Prostate gland (tissue), 2 donors: ENCODE measurements at regions not wholly inside any gene's neighbourhood (a gene's known extent, or its start where the extent isn't known, plus 50 kb on each side); places are given as distances from the start of the nearest gene placed in this dataset.

Source experiments
- CTCF ChIP-seq, 4 experiments: fragments of 200-600 bp in 2 of 4; fragments of 450-650 bp in 2 of 4; sonication (generic) in 2 of 4; IDR thresholded peaks; 1 replicate in 3 of 4; 2 replicates in 1 of 4; pipeline ENCODE4 v1.5.1; 2016 to 2019; ENCODE audit warnings: antibody characterized with exemption in 4 of 4, mild to moderate bottlenecking in 2 of 4, moderate library complexity in 2 of 4
- POLR2A ChIP-seq: fragments of 450-650 bp; IDR thresholded peaks from one replicate; pipeline ENCODE4 v1.6.1; 2016; ENCODE audit warnings: antibody characterized with exemption, mild to moderate bottlenecking

- TF ChIP-seq CTCF (IDR thresholded peaks at IDR 0.05) (no peak), POLR2A (no peak)
These were observed 198.4 kb upstream of the MEF2C start for GRCh38 chr5:89081360-89081759.
